Spleen (tissue), 7 donors: ENCODE measurements at regions not wholly inside any gene's neighbourhood (a gene's known extent, or its start where the extent isn't known, plus 50 kb on each side); places are given as distances from the start of the nearest gene placed in this dataset.

Experiments
- POLR2AphosphoS5 ChIP-seq, 3 donors: sonication (generic); formaldehyde crosslinking; IDR thresholded peaks; one replicate each; pipeline ENCODE4 v1.5.1; 2017; ENCODE audit warnings: antibody characterized with exemption in 3 of 3
- TF ChIP-seq, protein P1 (sequence below), 11 experiments: fragments of 200-600 bp in 7 of 11; fragments of 450-650 bp in 4 of 11; sonication (generic) in 4 of 11; IDR thresholded peaks in 8 of 11; conservative IDR thresholded peaks in 3 of 11; 1 replicate in 7 of 11; 2 replicates in 4 of 11; pipeline versions ENCODE4 v1.4.0 to v1.8.0; 2016 to 2021; ENCODE audit warnings: antibody characterized with exemption in 11 of 11, inconsistent platforms in 4 of 11, mild to moderate bottlenecking in 1 of 11
- donor health status: DM: no; HTN: no; CAD: no; lungs with moderate emphysema.
- donor health status: DM: no; HTN: no; CAD: no.
- donor health status: DM: no; HTN: no; CAD: no.

DNA sequence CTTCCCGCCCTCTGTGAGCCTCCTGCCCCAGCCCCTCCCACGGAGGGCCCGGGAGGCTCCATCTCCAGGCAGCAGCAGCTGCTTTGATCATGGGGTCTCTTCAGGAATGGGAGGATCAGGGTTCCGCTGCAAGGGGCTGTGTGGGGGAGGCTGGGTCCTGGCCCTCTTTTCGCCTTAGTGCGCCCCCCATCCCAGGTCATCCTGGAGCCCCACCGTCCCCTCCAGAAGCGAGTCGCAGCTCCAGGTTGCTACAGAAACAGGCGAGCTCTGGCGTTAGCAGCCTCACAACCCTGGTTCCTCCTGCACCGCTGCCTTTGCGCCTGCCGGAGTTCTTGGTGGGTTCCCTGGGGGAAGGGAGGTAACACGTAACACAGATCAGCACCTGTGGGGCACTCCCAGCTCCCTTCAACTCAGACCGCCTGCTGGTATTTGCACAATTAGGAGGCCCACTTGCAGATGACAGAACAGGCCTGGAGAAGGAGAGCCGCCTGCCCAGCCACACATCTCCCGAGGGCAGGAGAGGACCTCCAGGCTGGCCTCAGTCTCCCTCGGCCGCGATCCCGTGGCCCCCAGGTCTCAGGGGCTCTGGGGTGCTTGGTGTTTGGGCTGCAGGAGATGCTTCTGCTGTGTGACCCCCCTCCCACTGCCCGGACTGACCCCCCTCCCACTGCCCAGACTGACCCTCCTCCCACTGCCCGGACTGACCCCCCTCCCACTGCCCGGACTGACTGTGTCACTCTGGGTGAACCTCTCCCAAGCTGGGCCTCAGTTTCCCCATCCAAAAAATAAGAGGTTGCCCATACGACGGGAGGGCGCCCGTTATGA is 64.2 kb upstream of the ADRA2C start:
- TF ChIP-seq, protein P1, sequence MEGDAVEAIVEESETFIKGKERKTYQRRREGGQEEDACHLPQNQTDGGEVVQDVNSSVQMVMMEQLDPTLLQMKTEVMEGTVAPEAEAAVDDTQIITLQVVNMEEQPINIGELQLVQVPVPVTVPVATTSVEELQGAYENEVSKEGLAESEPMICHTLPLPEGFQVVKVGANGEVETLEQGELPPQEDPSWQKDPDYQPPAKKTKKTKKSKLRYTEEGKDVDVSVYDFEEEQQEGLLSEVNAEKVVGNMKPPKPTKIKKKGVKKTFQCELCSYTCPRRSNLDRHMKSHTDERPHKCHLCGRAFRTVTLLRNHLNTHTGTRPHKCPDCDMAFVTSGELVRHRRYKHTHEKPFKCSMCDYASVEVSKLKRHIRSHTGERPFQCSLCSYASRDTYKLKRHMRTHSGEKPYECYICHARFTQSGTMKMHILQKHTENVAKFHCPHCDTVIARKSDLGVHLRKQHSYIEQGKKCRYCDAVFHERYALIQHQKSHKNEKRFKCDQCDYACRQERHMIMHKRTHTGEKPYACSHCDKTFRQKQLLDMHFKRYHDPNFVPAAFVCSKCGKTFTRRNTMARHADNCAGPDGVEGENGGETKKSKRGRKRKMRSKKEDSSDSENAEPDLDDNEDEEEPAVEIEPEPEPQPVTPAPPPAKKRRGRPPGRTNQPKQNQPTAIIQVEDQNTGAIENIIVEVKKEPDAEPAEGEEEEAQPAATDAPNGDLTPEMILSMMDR (IDR thresholded peaks at IDR 0.05 in 8 of 11, conservative IDR thresholded peaks at IDR 0.05 in 3 of 11): no peak
- TF ChIP-seq POLR2AphosphoS5 (IDR thresholded peaks at IDR 0.05): no peak
